ENCODE measurements at regions not wholly inside any gene's neighbourhood (a gene's known extent, or its start where the extent isn't known, plus 50 kb on each side); places are given as distances from the start of the nearest gene placed in this dataset.

DNA sequence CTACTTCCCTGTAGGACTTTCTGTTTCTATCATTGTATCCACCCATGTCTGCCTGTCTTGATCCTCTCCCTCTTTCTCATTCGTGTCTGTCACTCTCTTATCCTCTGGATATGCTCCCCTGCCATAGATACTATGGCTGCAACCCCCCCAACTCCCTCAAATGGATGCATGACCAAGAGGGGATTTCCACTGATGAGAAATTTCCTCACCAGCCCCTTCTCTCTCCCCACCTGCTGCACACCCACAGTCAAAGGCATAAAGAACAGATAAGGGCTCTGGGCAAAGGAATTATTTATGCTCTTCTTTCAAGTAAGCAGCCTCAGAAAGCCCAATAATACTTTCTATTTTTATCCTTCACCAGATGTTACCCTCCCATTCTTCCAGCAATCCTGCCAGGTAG, 121.3 kb downstream of the FOXI3 start:
- Histone ChIP-seq H3K36me3 (ENCODE audit: low read length) (no peaks in the 10 kb centered on the region), H3K9ac (ENCODE audit: low read length) (no peak overlapping the region), H3K4me2 (ENCODE audit: low read depth, low read length, poor library complexity, severe bottlenecking) (no peak overlapping the region), H3K27me3 (ENCODE audit: low read length) (no peaks in the 10 kb centered on the region), H2AFZ (ENCODE audit: low read depth, low read length, severe bottlenecking) (no peak overlapping the region), H3K27ac (ENCODE audit: low read depth, low read length) (no peak overlapping the region), H3K4me3 (ENCODE audit: insufficient read depth, low read length, poor library complexity, severe bottlenecking) (no peak overlapping the region), H3K9me2 (replicated peaks; ENCODE audit: insufficient read depth, low read length) (no peaks in the 10 kb centered on the region), H4K20me1 (ENCODE audit: low read depth, low read length) (no peaks in the 10 kb centered on the region), H3K79me2 (ENCODE audit: insufficient read depth, low read length) (no peaks in the 10 kb centered on the region), H3K9me3 (ENCODE audit: insufficient read depth, low read length) (no peaks in the 10 kb centered on the region), H3F3A (ENCODE audit: insufficient read depth) (no peaks in the 10 kb centered on the region)
- TF ChIP-seq, protein P1, sequence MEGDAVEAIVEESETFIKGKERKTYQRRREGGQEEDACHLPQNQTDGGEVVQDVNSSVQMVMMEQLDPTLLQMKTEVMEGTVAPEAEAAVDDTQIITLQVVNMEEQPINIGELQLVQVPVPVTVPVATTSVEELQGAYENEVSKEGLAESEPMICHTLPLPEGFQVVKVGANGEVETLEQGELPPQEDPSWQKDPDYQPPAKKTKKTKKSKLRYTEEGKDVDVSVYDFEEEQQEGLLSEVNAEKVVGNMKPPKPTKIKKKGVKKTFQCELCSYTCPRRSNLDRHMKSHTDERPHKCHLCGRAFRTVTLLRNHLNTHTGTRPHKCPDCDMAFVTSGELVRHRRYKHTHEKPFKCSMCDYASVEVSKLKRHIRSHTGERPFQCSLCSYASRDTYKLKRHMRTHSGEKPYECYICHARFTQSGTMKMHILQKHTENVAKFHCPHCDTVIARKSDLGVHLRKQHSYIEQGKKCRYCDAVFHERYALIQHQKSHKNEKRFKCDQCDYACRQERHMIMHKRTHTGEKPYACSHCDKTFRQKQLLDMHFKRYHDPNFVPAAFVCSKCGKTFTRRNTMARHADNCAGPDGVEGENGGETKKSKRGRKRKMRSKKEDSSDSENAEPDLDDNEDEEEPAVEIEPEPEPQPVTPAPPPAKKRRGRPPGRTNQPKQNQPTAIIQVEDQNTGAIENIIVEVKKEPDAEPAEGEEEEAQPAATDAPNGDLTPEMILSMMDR (IDR thresholded peaks at IDR 0.05; ENCODE audit: insufficient read depth, low read length, poor library complexity, severe bottlenecking), result no peak
- TF ChIP-seq EZH2phosphoT487 (conservative IDR thresholded peaks at IDR 0.05; ENCODE audit: low read length), result no peak

DNA sequence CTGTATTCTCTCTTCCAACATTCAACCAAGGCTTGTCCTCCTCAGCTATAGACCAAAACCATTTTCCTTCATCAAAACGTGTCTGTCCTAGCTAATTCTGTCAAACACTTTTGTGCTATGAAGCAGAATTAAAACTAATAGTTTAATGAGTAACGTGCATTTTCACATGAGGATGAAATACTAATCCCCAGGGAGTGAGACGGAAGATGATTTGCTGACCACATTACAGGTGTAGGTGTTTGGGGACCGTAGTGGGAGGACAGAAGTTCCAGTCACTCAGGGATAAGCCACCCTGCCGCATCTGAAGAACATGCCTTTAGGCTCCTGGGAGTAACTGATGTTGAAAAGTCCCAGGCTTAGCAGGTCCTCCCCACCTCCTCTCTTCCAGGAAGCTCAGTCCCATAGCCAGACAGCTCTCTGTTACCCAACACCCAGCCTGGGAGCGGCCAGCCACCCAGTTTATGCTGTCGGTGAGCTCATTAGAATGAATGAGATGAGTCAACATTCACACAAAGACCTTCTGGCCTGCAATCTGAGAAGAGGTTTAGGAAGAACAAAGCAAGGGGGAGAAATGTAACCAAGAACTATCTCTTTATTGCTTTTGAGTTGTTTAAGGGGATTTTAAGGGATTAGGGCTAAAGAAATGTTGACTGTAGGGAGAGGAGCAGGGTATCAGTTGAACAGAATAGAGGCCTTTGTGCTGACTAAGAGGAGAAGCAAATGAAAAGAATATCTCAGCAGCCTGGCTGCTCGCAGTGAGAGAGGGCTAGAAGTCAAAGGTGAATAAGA, 122.5 kb downstream of the FOXI3 start:
- no peaks in the 10 kb centered on the region for H3K9me2 ChIP-seq (replicated peaks; ENCODE audit: insufficient read depth, low read length)
- H3F3A ChIP-seq (ENCODE audit: insufficient read depth), result no peaks in the 10 kb centered on the region
- no peaks in the 10 kb centered on the region for H4K20me1 ChIP-seq (ENCODE audit: low read depth, low read length)
- H3K36me3 ChIP-seq (ENCODE audit: low read length), result no peaks in the 10 kb centered on the region
- H3K9me3 ChIP-seq (ENCODE audit: insufficient read depth, low read length), result no peaks in the 10 kb centered on the region
- TF ChIP-seq EZH2phosphoT487 (conservative IDR thresholded peaks at IDR 0.05; ENCODE audit: low read length), result no peak
- TF ChIP-seq, protein P1 (IDR thresholded peaks at IDR 0.05; ENCODE audit: insufficient read depth, low read length, poor library complexity, severe bottlenecking), result no peak
- no peak overlapping the region for H3K4me2 ChIP-seq (ENCODE audit: low read depth, low read length, poor library complexity, severe bottlenecking)
- no peaks in the 10 kb centered on the region for H3K79me2 ChIP-seq (ENCODE audit: insufficient read depth, low read length)
- H3K27ac ChIP-seq (ENCODE audit: low read depth, low read length), result no peak overlapping the region
- no peaks in the 10 kb centered on the region for H3K27me3 ChIP-seq (ENCODE audit: low read length)
- H3K4me3 ChIP-seq (ENCODE audit: insufficient read depth, low read length, poor library complexity, severe bottlenecking), result no peak overlapping the region
- H3K9ac ChIP-seq (ENCODE audit: low read length), result no peak overlapping the region
- H2AFZ ChIP-seq (ENCODE audit: low read depth, low read length, severe bottlenecking), result no peak overlapping the region

DNA sequence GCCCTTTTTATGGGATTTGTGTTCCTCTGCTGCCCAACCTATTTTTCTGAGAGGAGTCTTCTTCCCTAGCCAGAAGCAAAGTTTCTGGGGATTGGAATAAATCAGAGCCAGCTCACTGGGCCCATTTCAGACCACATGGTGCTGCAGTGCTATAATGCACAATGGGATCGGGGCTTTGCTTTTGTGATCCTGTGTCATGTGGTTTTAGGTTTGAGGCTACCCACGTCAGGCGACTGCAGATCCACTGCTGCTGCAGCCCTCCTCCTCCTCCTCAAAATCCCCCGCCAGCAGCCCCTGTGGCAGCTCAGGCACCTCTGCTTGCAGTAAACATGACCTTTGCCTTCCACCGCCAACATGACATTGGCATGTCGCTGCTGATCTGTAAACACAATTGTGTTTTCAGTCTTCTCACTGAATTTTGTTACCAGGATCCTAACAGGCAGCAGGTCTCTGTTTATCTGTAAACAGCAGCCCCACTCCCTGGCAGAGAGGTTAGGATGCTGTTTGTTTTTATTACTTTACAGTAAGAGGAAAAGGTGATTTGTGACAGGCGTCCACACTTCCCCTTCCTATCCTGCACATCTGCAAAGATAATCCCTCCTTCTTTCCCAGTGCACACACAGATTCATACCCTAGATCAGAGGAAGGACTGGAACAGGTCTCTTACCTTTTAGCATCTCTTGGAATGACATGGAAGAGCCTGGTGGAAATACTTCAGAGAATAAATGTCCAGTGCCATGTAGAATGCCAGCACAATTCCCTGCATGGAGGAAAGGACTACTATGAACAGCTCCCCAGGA, 130.8 kb downstream of the FOXI3 start:
- Histone ChIP-seq H3K27ac (ENCODE audit: low read depth, low read length) (no peak overlapping the region), H3K9ac (ENCODE audit: low read length) (no peak overlapping the region), H3K27me3 (ENCODE audit: low read length) (no peaks in the 10 kb centered on the region), H3K9me3 (ENCODE audit: insufficient read depth, low read length) (no peaks in the 10 kb centered on the region), H3K79me2 (ENCODE audit: insufficient read depth, low read length) (no peaks in the 10 kb centered on the region), H3K4me2 (ENCODE audit: low read depth, low read length, poor library complexity, severe bottlenecking) (no peak overlapping the region), H4K20me1 (ENCODE audit: low read depth, low read length) (no peaks in the 10 kb centered on the region), H3K4me3 (ENCODE audit: insufficient read depth, low read length, poor library complexity, severe bottlenecking) (no peak overlapping the region), H2AFZ (ENCODE audit: low read depth, low read length, severe bottlenecking) (no peak overlapping the region), H3F3A (ENCODE audit: insufficient read depth) (no peaks in the 10 kb centered on the region), H3K36me3 (ENCODE audit: low read length) (no peaks in the 10 kb centered on the region), H3K9me2 (replicated peaks; ENCODE audit: insufficient read depth, low read length) (no peaks in the 10 kb centered on the region)
- no peak for TF ChIP-seq EZH2phosphoT487 (conservative IDR thresholded peaks at IDR 0.05; ENCODE audit: low read length)
- TF ChIP-seq, protein P1 (IDR thresholded peaks at IDR 0.05; ENCODE audit: insufficient read depth, low read length, poor library complexity, severe bottlenecking), result no peak

Data from SU-DHL-6 (cell line).